Parathyroid adenoma (tissue), 2 donors: ENCODE measurements at regions not wholly inside any gene's neighbourhood (a gene's known extent, or its start where the extent isn't known, plus 50 kb on each side); places are given as distances from the start of the nearest gene placed in this dataset.

Experiments used
- H2AFZ ChIP-seq: fragments of 300-600 bp; sonication (generic); one replicate; pipeline ENCODE4 v1.7.0; 2017; ENCODE audit warnings: antibody characterized with exemption, mild to moderate bottlenecking
- H3K27ac ChIP-seq: fragments of 300-600 bp; sonication (generic); one replicate; pipeline ENCODE4 v1.7.0; 2017
- H3K27me3 ChIP-seq: fragments of 300-600 bp; sonication (generic); one replicate; pipeline ENCODE4 v1.7.0; 2017; ENCODE audit warnings: low read length; ENCODE audit not compliant: control insufficient read depth, insufficient read depth
- H3K36me3 ChIP-seq: fragments of 300-600 bp; sonication (generic); one replicate; pipeline ENCODE4 v1.7.0; 2017; ENCODE audit warnings: low read length; ENCODE audit not compliant: control insufficient read depth, insufficient read depth
- H3K4me1 ChIP-seq: fragments of 300-600 bp; sonication (generic); one replicate; pipeline ENCODE4 v1.7.0; 2017; ENCODE audit warnings: control low read depth
- H3K4me2 ChIP-seq: fragments of 300-600 bp; sonication (generic); one replicate; pipeline ENCODE4 v1.7.0; 2017; ENCODE audit warnings: low read length
- H3K4me3 ChIP-seq: fragments of 300-600 bp; sonication (generic); one replicate; pipeline ENCODE4 v1.7.0; 2017; ENCODE audit warnings: low read depth, low read length
- H3K79me2 ChIP-seq: fragments of 300-600 bp; sonication (generic); one replicate; pipeline ENCODE4 v1.7.0; 2017; ENCODE audit warnings: control low read depth
- H3K9ac ChIP-seq: fragments of 300-600 bp; sonication (generic); one replicate; pipeline ENCODE4 v1.7.0; 2017; ENCODE audit warnings: mild to moderate bottlenecking
- H3K9me3 ChIP-seq: fragments of 300-600 bp; sonication (generic); one replicate; pipeline ENCODE4 v1.7.0; 2017; ENCODE audit warnings: low read length; ENCODE audit not compliant: control insufficient read depth
- TF ChIP-seq, protein P1 (sequence below): fragments of 300-600 bp; sonication (generic); IDR thresholded peaks from one replicate; pipeline ENCODE4 v1.7.0; 2017; ENCODE audit warnings: antibody characterized with exemption, mild to moderate bottlenecking
- donor health status: primary hyperparathyroidism.

DNA sequence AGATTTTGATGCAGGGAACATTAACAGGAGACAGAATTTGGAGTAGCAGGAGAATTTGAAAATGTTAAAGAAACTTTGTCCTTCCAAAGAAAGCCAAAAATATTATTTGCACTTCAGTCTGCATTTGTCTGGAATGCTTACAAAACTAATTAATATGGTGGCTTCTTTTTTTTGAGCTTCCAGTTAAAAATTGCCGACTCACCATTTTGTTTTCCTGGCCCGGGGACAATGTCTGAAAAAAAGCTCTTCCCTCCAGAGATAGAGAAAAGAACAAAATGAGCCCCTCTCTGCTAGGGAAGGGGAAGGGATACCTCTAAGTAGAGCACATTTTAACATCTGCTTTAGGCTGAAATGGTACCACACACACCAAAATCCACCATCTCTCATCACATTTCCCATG is 360.8 kb downstream of the SOX9 start:
- no peak overlapping the region for H2AFZ ChIP-seq
- H3K9ac ChIP-seq: no peak overlapping the region
- H3K4me1 ChIP-seq: no peaks in the 10 kb centered on the region
- H3K4me3 ChIP-seq: no peak overlapping the region
- no peak overlapping the region for H3K27ac ChIP-seq
- H3K79me2 ChIP-seq: no peaks in the 10 kb centered on the region
- no peaks in the 10 kb centered on the region for H3K9me3 ChIP-seq
- H3K36me3 ChIP-seq: no peaks in the 10 kb centered on the region
- no peak overlapping the region for H3K4me2 ChIP-seq
- no peaks in the 10 kb centered on the region for H3K27me3 ChIP-seq
- TF ChIP-seq, protein P1, sequence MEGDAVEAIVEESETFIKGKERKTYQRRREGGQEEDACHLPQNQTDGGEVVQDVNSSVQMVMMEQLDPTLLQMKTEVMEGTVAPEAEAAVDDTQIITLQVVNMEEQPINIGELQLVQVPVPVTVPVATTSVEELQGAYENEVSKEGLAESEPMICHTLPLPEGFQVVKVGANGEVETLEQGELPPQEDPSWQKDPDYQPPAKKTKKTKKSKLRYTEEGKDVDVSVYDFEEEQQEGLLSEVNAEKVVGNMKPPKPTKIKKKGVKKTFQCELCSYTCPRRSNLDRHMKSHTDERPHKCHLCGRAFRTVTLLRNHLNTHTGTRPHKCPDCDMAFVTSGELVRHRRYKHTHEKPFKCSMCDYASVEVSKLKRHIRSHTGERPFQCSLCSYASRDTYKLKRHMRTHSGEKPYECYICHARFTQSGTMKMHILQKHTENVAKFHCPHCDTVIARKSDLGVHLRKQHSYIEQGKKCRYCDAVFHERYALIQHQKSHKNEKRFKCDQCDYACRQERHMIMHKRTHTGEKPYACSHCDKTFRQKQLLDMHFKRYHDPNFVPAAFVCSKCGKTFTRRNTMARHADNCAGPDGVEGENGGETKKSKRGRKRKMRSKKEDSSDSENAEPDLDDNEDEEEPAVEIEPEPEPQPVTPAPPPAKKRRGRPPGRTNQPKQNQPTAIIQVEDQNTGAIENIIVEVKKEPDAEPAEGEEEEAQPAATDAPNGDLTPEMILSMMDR: no peak

DNA sequence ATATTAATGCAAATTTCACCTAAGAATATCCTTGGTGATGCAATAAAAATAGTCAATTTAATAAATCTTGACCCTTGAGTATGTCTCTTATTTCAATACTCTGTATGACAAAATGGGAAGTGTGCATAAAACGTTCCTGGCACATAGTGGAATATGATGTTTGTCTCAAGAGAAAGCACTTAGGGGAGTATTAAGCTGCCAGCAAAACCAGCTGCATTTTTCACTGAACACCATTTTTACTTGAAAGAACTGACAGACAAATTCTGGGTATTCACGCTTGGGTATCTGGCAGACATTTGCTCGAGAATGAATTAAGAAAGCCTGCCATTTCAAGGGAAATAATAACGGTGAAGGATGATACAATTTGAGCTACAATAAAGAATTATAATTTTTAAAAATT is 364.8 kb downstream of the SOX9 start:
- no peaks in the 10 kb centered on the region for H3K36me3 ChIP-seq
- no peaks in the 10 kb centered on the region for H3K9me3 ChIP-seq
- no peak overlapping the region for H3K27ac ChIP-seq
- H3K79me2 ChIP-seq: no peaks in the 10 kb centered on the region
- no peak overlapping the region for H2AFZ ChIP-seq
- no peaks in the 10 kb centered on the region for H3K4me1 ChIP-seq
- no peak overlapping the region for H3K4me3 ChIP-seq
- H3K9ac ChIP-seq: no peak overlapping the region
- H3K4me2 ChIP-seq: no peak overlapping the region
- TF ChIP-seq, protein P1: no peak
- no peaks in the 10 kb centered on the region for H3K27me3 ChIP-seq

- no peaks in the 10 kb centered on the region for H3K79me2 ChIP-seq
- H2AFZ ChIP-seq: no peak overlapping the region
- no peak overlapping the region for H3K9ac ChIP-seq
- H3K4me1 ChIP-seq: no peaks in the 10 kb centered on the region
- TF ChIP-seq, protein P1: no peak
- no peaks in the 10 kb centered on the region for H3K27me3 ChIP-seq
- H3K4me3 ChIP-seq: no peak overlapping the region
- no peaks in the 10 kb centered on the region for H3K36me3 ChIP-seq
- H3K4me2 ChIP-seq: no peak overlapping the region
- H3K27ac ChIP-seq: no peak overlapping the region
- no peaks in the 10 kb centered on the region for H3K9me3 ChIP-seq
These were observed 366.0 kb downstream of the SOX9 start for GRCh38 chr17:72486806-72487205.

DNA sequence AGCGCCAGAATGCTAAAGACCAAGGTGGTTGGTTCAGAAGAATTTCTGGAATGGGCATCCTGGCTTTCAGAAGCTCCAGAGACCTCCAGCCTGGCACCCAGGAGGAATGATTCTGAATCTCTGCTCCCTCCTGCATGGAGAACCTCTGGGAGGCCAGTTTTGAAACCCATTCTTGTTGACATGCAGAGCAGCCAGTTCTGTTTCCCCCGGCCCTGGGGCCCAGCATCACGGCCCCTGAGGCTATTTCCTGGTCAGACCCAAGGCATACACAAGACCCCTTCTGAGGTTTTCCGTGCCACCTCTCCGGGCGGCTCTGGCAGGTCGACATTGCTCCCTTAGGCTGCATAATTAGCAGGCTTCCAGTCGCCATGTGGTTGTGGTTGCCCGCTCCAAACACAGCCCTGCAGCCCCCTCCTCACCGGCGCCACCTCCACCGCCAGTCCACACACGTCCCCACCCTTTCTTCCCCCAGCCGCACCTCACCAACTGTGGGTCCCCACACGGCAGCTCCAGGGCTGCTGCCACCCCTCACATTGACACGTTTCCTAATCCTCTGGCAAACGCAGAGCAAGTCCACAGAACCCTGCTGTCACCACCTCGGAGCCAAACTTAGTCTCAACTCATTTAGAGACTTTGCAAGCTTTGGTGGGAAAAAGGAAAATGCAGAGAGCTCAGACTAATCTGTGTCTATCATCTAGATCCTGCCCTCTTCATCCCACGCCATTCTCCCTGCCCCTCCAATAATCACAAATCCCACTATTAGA is 367.1 kb downstream of the SOX9 start:
- H3K9me3 ChIP-seq: no peaks in the 10 kb centered on the region
- H3K36me3 ChIP-seq: no peaks in the 10 kb centered on the region
- no peak overlapping the region for H2AFZ ChIP-seq
- TF ChIP-seq, protein P1: no peak
- H3K27ac ChIP-seq: no peak overlapping the region
- no peak overlapping the region for H3K4me2 ChIP-seq
- H3K79me2 ChIP-seq: no peaks in the 10 kb centered on the region
- H3K4me1 ChIP-seq: no peaks in the 10 kb centered on the region
- no peak overlapping the region for H3K9ac ChIP-seq
- no peaks in the 10 kb centered on the region for H3K27me3 ChIP-seq
- H3K4me3 ChIP-seq: no peak overlapping the region
